Glutamatergic neuron (in vitro differentiated cells): ENCODE measurements at regions not wholly inside any gene's neighbourhood (a gene's known extent, or its start where the extent isn't known, plus 50 kb on each side); places are given as distances from the start of the nearest gene placed in this dataset.

Experiments used
- DNase-seq: peaks from one replicate; pipeline ENCODE4 v3.0.0; 2022
- H3K27ac Mint-ChIP-seq: one replicate; pipeline ENCODE4 v1.8.0; 2020; ENCODE audit warnings: mild to moderate bottlenecking, mixed read lengths, inconsistent platforms; ENCODE audit not compliant: unreplicated experiment
- H3K27me3 Mint-ChIP-seq: one replicate; pipeline ENCODE4 v1.8.0; 2020; ENCODE audit warnings: mild to moderate bottlenecking, moderate library complexity, mixed read lengths, inconsistent platforms; ENCODE audit not compliant: unreplicated experiment
- H3K36me3 Mint-ChIP-seq: one replicate; pipeline ENCODE4 v1.8.0; 2020; ENCODE audit warnings: mild to moderate bottlenecking, mixed read lengths, inconsistent platforms; ENCODE audit not compliant: unreplicated experiment
- H3K4me1 Mint-ChIP-seq: one replicate; pipeline ENCODE4 v1.8.0; 2020; ENCODE audit warnings: mild to moderate bottlenecking, low read depth, mixed read lengths, inconsistent platforms; ENCODE audit not compliant: unreplicated experiment
- H3K4me3 Mint-ChIP-seq: one replicate; pipeline ENCODE4 v1.8.0; 2020; ENCODE audit warnings: mild to moderate bottlenecking, mixed read lengths, inconsistent platforms; ENCODE audit not compliant: unreplicated experiment
- H3K9me3 Mint-ChIP-seq: one replicate; pipeline ENCODE4 v1.8.0; 2020; ENCODE audit warnings: mild to moderate bottlenecking, moderate library complexity, mixed read lengths, inconsistent platforms; ENCODE audit not compliant: unreplicated experiment
- CTCF ChIP-seq: fragments of 200-600 bp; sonication (generic); IDR thresholded peaks from one replicate; pipeline ENCODE4 v1.5.0; 2021; ENCODE audit not compliant: partially characterized antibody, unreplicated experiment

DNA sequence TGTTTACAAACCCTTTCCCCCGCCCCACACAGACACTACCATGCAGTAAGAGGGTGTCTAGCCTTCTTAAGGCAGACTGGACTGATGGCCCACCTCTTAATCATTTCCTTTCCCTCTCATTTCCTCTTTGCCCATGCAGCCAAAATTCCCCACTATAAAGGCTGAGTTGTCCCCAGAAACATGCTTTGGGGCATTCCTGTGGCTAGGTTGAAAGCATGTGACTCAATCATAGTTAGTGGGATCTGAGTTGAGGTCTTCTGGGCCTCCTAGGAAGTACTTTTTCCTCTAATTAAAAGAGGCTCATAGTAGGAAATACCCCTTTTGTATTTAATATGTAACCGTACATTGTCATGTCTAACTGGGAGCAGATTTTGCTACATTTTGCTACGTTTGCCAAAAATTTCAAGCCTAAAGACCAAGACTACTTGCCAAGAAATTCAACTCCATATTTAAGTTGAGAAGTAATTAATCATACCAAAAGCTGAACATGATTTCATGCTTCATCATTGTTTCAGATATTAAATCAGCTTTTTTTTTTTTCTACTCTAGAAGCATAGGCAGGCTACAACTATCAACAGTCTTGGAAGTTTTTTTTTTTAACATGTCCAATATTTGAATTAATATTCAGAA lies 174.7 kb downstream of the ADGRL4 start:
- H3K36me3 Mint-ChIP-seq, result no peaks in the 10 kb centered on the region
- no peak for TF ChIP-seq CTCF
- H3K4me3 Mint-ChIP-seq, result no peak overlapping the region
- no peaks in the 10 kb centered on the region for H3K9me3 Mint-ChIP-seq
- H3K4me1 Mint-ChIP-seq, result peaks cover 4% of the 10 kb centered on the region
- H3K27me3 Mint-ChIP-seq, result no peaks in the 10 kb centered on the region
- DNase-seq, result no peak
- H3K27ac Mint-ChIP-seq, result no peak overlapping the region

GRCh38 chr1:78833491-78833890 lies 173.0 kb downstream of the ADGRL4 start:
- H3K4me1 Mint-ChIP-seq, result peaks cover 4% of the 10 kb centered on the region
- H3K27me3 Mint-ChIP-seq, result no peaks in the 10 kb centered on the region
- no peak overlapping the region for H3K27ac Mint-ChIP-seq
- no peak for TF ChIP-seq CTCF
- H3K4me3 Mint-ChIP-seq, result no peak overlapping the region
- no peak for DNase-seq
- H3K36me3 Mint-ChIP-seq, result no peaks in the 10 kb centered on the region
- H3K9me3 Mint-ChIP-seq, result no peaks in the 10 kb centered on the region

DNA sequence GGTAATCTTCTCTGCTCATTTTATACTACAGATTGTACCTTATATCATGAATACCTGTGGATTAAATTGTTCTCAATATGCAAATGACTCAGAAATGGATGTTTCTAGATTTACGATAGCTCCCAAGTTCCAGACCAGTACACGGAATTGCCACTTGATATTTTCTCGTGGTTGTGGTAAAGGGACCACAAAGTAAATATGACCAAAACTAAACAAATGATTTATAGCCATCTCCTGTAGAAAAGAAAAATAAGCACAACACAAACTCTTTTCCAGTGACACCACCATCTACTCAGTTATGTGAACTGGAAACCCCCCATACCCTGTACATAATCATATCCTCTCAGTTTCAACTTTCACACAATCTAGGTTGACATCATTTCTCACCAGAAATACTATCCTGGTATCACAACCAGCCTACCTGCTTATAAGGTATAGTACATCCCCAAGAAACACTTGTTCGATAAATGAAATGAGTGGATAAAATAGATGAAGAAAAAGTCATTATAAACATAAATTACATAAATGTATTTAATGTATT lies 172.3 kb downstream of the ADGRL4 start:
- no peak for DNase-seq
- Mint-ChIP-seq H3K36me3 (no peaks in the 10 kb centered on the region), H3K9me3 (no peaks in the 10 kb centered on the region), H3K4me3 (no peak overlapping the region), H3K27me3 (no peaks in the 10 kb centered on the region), H3K27ac (no peak overlapping the region), H3K4me1 (peaks cover 4% of the 10 kb centered on the region)
- no peak for TF ChIP-seq CTCF

DNA sequence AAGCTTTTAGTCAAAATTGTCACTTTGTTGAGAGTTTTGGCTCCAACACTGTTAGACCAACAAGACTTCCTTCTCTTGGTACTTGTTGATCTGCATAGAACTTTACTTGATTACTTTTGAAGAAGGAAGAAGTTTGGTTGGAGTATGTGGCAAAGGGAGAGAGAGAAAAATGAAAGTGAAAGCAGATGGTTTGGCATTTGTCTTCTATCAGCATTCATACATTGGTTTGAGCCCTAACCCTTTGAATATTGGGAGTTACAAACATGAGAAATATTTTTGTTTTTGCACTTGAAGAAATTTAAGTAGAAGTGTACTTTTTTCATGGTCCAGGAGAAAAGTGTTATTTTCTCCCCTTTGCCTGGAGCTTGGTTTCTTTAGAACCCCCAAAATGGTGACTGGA lies 169.8 kb downstream of the ADGRL4 start:
- Mint-ChIP-seq H3K27me3 (no peaks in the 10 kb centered on the region), H3K4me1 (peaks cover 11% of the 10 kb centered on the region), H3K9me3 (no peaks in the 10 kb centered on the region), H3K36me3 (no peaks in the 10 kb centered on the region), H3K4me3 (no peak overlapping the region), H3K27ac (no peak overlapping the region)
- no peak for TF ChIP-seq CTCF
- no peak for DNase-seq

- no peaks in the 10 kb centered on the region for H3K9me3 Mint-ChIP-seq
- H3K4me1 Mint-ChIP-seq, result peaks cover 14% of the 10 kb centered on the region
- H3K27ac Mint-ChIP-seq, result no peak overlapping the region
- H3K27me3 Mint-ChIP-seq, result peaks cover 1% of the 10 kb centered on the region
- H3K4me3 Mint-ChIP-seq, result peak overlapping the region; percentile 50
- DNase-seq, result no peak
- no peaks in the 10 kb centered on the region for H3K36me3 Mint-ChIP-seq
- TF ChIP-seq CTCF, result peak; percentile 73
These were observed 166.7 kb downstream of the ADGRL4 start for GRCh38 chr1:78839704-78840277.
